ENCODE measurements at regions not wholly inside any gene's neighbourhood (a gene's known extent, or its start where the extent isn't known, plus 50 kb on each side); places are given as distances from the start of the nearest gene placed in this dataset.

DNA sequence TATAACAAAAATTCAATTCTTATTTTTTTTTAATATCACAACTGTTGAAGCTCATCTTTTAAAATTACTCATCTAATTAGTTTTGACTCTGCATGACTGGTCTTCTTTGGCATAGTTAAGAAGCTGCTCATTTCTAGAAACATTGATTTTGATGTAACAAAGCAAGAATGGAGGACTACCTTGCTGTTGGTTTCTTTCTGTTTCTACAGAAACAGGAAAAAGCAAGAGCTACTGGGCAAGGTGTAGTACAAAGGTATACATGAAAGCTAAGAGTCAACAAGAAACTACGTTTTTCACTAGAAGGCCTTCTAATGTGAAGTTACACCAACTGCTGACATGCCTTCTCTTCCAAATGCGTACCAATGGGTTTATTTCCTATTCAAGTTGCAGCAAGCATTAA, 90.6 kb upstream of the SYT4 start:
- TF ChIP-seq POLR2A (IDR thresholded peaks at IDR 0.05; ENCODE audit: low read depth, low read length): no peak
- TF ChIP-seq POLR2AphosphoS5 (IDR thresholded peaks at IDR 0.05; ENCODE audit: low read depth, low read length): no peak
- no peak for TF ChIP-seq TAF1 (IDR thresholded peaks at IDR 0.05; ENCODE audit: borderline replicate concordance, low read depth, low read length)
